K562 (cell line): ENCODE measurements at regions not wholly inside any gene's neighbourhood (a gene's known extent, or its start where the extent isn't known, plus 50 kb on each side); places are given as distances from the start of the nearest gene placed in this dataset.

Experiments
- ATAC-seq: fragments of 200-7000 bp; cut with Tn5 transposase; 3 replicates; pipeline ENCODE4 v1.9.1; 2020; ENCODE audit warnings: moderate library complexity
- BruUV-seq: library from RNA; stranded (reverse); fragments of 400-500 nt; replicated peaks from 2 replicates; lab custom pipeline; 2021; lab: Mats Ljungman, UMichigan
- CTCF ChIA-PET: fragments of 300-600 bp; formaldehyde crosslinking; extraction: SDS; loops from one replicate; lab custom pipeline; 2021; ENCODE audit warnings: low intra/inter-chr PET ratio; lab: Yijun Ruan, JAX
- POLR2A ChIA-PET: fragments of 300-600, 350-650 bp; sonication (Branson Sonifier 250); formaldehyde crosslinking; extraction: SDS; loops from one replicate; lab custom pipeline; 2021; ENCODE audit warnings: antibody characterized with exemption, inconsistent platforms; lab: Yijun Ruan, JAX
- DNase-seq, 4 experiments: peaks; one replicate each; pipeline versions ENCODE4 v3.0.0 to v3.0.0-alpha.2; 2011 to 2018; ENCODE audit warnings: low spot score in 3 of 4, mixed read lengths in 3 of 4; ENCODE audit errors: extremely low read depth in 1 of 4
- FAIRE-seq: peaks from 2 replicates; lab custom pipeline; 2011; peaks lifted over from hg19 to GRCh38; lab: Jason Lieb, UNC
- H2AFZ ChIP-seq: 2 replicates; pipeline ENCODE4 v1.6.0; 2011; ENCODE audit warnings: low read depth, low read length, control low read depth, inconsistent platforms
- H3K27ac ChIP-seq: fragments of 200-600 bp; 3 replicates; pipeline ENCODE4 v1.8.0; 2011; ENCODE audit warnings: low read depth, mild to moderate bottlenecking, control low read depth, inconsistent platforms, low read length, moderate library complexity, mixed read lengths; ENCODE audit errors: extremely low read depth
- H3K27me3 ChIP-seq, 2 experiments: fragments of 300-600 bp in 1 of 2; 2 replicates in 1 of 2; 3 replicates in 1 of 2; pipeline versions ENCODE4 v1.6.0 to v1.8.0; 2011; ENCODE audit warnings: inconsistent platforms in 2 of 2, low read length in 2 of 2, mild to moderate bottlenecking in 1 of 2, mixed read lengths in 1 of 2, moderate library complexity in 1 of 2; ENCODE audit not compliant: control insufficient read depth in 2 of 2, insufficient read depth in 2 of 2
- H3K36me3 ChIP-seq: fragments of 300-600 bp; 3 replicates; pipeline ENCODE4 v1.8.0; 2011; ENCODE audit warnings: mild to moderate bottlenecking, low read length, inconsistent platforms; ENCODE audit not compliant: control insufficient read depth, insufficient read depth
- H3K4me1 ChIP-seq, 2 experiments: fragments of 200-600 bp in 1 of 2; replicated peaks in 1 of 2; 2 replicates in 1 of 2; 3 replicates in 1 of 2; pipeline versions ENCODE4 v1.5.1 to v1.8.0; 2011; ENCODE audit warnings: inconsistent platforms in 2 of 2, low read length in 2 of 2, mild to moderate bottlenecking in 1 of 2, mixed read lengths in 1 of 2, moderate library complexity in 1 of 2; ENCODE audit not compliant: control insufficient read depth in 2 of 2, insufficient read depth in 2 of 2
- H3K4me2 ChIP-seq: 2 replicates; pipeline ENCODE4 v1.6.1; 2011; ENCODE audit warnings: low read length, control low read depth, inconsistent platforms, mixed read lengths; ENCODE audit not compliant: insufficient read depth
- H3K4me3 ChIP-seq: fragments of 200-600 bp; sonication (generic), shearing (Covaris generic); 2 replicates; pipeline ENCODE4 v1.5.1; 2016; ENCODE audit warnings: control low read depth, inconsistent platforms
- H3K79me2 ChIP-seq: fragments of 200-600 bp; 3 replicates; pipeline ENCODE4 v1.8.0; 2011; ENCODE audit warnings: low read length, inconsistent platforms; ENCODE audit not compliant: control insufficient read depth, insufficient read depth
- H3K9ac ChIP-seq, 2 experiments: 2 replicates each; pipeline versions ENCODE4 v1.6.0 to v1.6.1; 2011; ENCODE audit warnings: low read depth in 2 of 2, low read length in 2 of 2, control low read depth in 1 of 2, inconsistent platforms in 1 of 2, mild to moderate bottlenecking in 1 of 2, mixed read lengths in 1 of 2; ENCODE audit not compliant: insufficient read depth in 1 of 2
- H3K9me1 ChIP-seq: one replicate; pipeline ENCODE4 v1.6.0; 2011; ENCODE audit warnings: inconsistent platforms, mild to moderate bottlenecking, low read length, moderate library complexity; ENCODE audit not compliant: control insufficient read depth, insufficient read depth
- H3K9me3 ChIP-seq: replicated peaks from 2 replicates; pipeline ENCODE4 v1.5.1; 2011; ENCODE audit warnings: low read depth, low read length, inconsistent platforms; ENCODE audit not compliant: control insufficient read depth, insufficient read depth
- H4K20me1 ChIP-seq: replicated peaks from 2 replicates; pipeline ENCODE4 v1.6.1; 2011; ENCODE audit warnings: low read length, inconsistent platforms, mixed read lengths; ENCODE audit not compliant: control insufficient read depth, insufficient read depth
- CBFB ChIP-seq: sonication (generic); formaldehyde crosslinking; IDR thresholded peaks from 2 replicates; pipeline ENCODE4 v1.4.0; 2020; ENCODE audit warnings: mild to moderate bottlenecking, missing genetic modification reagents
- NRF1 ChIP-seq, 2 experiments: fragments of 450-650 bp; IDR thresholded peaks in 1 of 2; conservative IDR thresholded peaks in 1 of 2; 2 replicates each; pipeline ENCODE4 v1.6.1; 2014; ENCODE audit warnings: mild to moderate bottlenecking in 2 of 2
- TEAD2 ChIP-seq: fragments of 450-650 bp; IDR thresholded peaks from 2 replicates; pipeline ENCODE4 v1.6.1; 2016; ENCODE audit warnings: missing genetic modification characterization, control low read depth, missing compliant biosample characterization
- ZBTB40 ChIP-seq, 2 experiments: fragments of 450-650 bp in 1 of 2; sonication (generic) in 1 of 2; formaldehyde crosslinking in 1 of 2; IDR thresholded peaks; 2 replicates each; pipeline versions ENCODE4 v1.7.1 to v1.9.0; 2016 to 2022; ENCODE audit warnings: inconsistent platforms in 1 of 2, mild to moderate bottlenecking in 1 of 2, missing genetic modification reagents in 1 of 2
- WGBS: fragments of 100-300 bp; shearing (Covaris generic); methylation state at CpG from one replicate; pipeline ENCODE4 v1.1.6; 2016; ENCODE audit warnings: low coverage, mixed read lengths; ENCODE audit not compliant: insufficient coverage; ENCODE audit errors: missing lambda C conversion rate; 5-methylcytosine and 5-hydroxymethylcytosine counted together
- in situ Hi-C: fragments of 300-500 bp; cut with MboI; formaldehyde crosslinking; loops from 4 replicates; pipeline ENCODE4 v1.15.0; 2018; ENCODE audit warnings: inconsistent platforms, mixed read lengths
- intact Hi-C: fragments of 100-400 bp; cut with micrococcal nuclease; formaldehyde crosslinking; loops from 2 replicates; pipeline ENCODE4 v1.14.2; 2022

- TF ChIP-seq CBFB (CRISPR knock-in tag), result no peak
- TF ChIP-seq NRF1 (conservative IDR thresholded peaks at IDR 0.05 in 1 of 2, IDR thresholded peaks at IDR 0.05 in 1 of 2), result no peak
- no peak for TF ChIP-seq TEAD2 (tag)
Observed at GRCh38 chr17:72301887-72302286, 181.1 kb downstream of the SOX9 start (continued).

GRCh38 chr17:72302735-72303134 lies 181.9 kb downstream of the SOX9 start:
- Histone ChIP-seq H3K9ac (no peak overlapping the region), H3K36me3 (no peaks in the 10 kb centered on the region), H3K4me1 (no peaks in the 10 kb centered on the region), H3K27ac (no peak overlapping the region), H3K9me3 (no peaks in the 10 kb centered on the region), H3K9me1 (no peaks in the 10 kb centered on the region), H2AFZ (no peak overlapping the region), H3K79me2 (no peaks in the 10 kb centered on the region), H3K4me2 (no peak overlapping the region), H3K27me3 (no peaks in the 10 kb centered on the region; a peak in 1 of 5 replicates), H3K4me3 (no peak overlapping the region), H4K20me1 (no peaks in the 10 kb centered on the region)
- ATAC-seq (no peak), DNase-seq (no peak), FAIRE-seq (no peak)
- intact Hi-C loops, result no loop called here
- TF ChIP-seq TEAD2 (tag), result no peak
- 0 out of 2 replicates have a peak, but pooled peaks have one; percentile 58 for TF ChIP-seq ZBTB40 (IDR thresholded peaks at IDR 0.05)
- no peak for TF ChIP-seq ZBTB40 (CRISPR knock-in tag; IDR thresholded peaks at IDR 0.05)
- CTCF ChIA-PET, result no interaction called here
- 5% methylated on average over 4 of the region's 4 CpGs for WGBS
- no TSS peak for BruUV-seq
- in situ Hi-C loops, result no loop called here
- POLR2A ChIA-PET, result interaction anchor here (1.2 kb wide), 1 partner anchor 164 kb away, joined by 3 read pairs; no protein-coding TSS in a partner anchor
